IMR-90 (cell line): ENCODE measurements at regions not wholly inside any gene's neighbourhood (a gene's known extent, or its start where the extent isn't known, plus 50 kb on each side); places are given as distances from the start of the nearest gene placed in this dataset.

Experiments used
- CEBPB ChIP-seq: IDR thresholded peaks from 2 replicates; pipeline ENCODE4 v1.6.1; 2012; ENCODE audit warnings: low read depth, low read length, improper control_type of control experiment
- CTCF ChIP-seq: conservative IDR thresholded peaks from 2 replicates; pipeline ENCODE4 v1.5.1; 2012; ENCODE audit warnings: mild to moderate bottlenecking, low read depth, low read length, improper control_type of control experiment
- FOS ChIP-seq: fragments of 150-350 bp; IDR thresholded peaks from 2 replicates; pipeline ENCODE4 v1.6.1; 2016; ENCODE audit warnings: low read depth, low read length
- MAFK ChIP-seq: IDR thresholded peaks from 2 replicates; pipeline ENCODE4 v1.6.1; 2012; ENCODE audit warnings: low read depth, low read length, improper control_type of control experiment
- MXI1 ChIP-seq: IDR thresholded peaks from 2 replicates; pipeline ENCODE4 v1.6.1; 2012; ENCODE audit warnings: low read depth, mild to moderate bottlenecking, low read length, moderate library complexity, borderline replicate concordance
- NFE2L2 ChIP-seq: fragments of 150-350 bp; IDR thresholded peaks from 2 replicates; pipeline ENCODE4 v1.6.1; 2016; ENCODE audit warnings: low read depth, mild to moderate bottlenecking, low read length
- POLR2A ChIP-seq: IDR thresholded peaks from 2 replicates; pipeline ENCODE4 v1.6.1; 2012; ENCODE audit warnings: mild to moderate bottlenecking, low read depth, low read length
- RAD21 ChIP-seq: IDR thresholded peaks from 2 replicates; pipeline ENCODE4 v1.6.1; 2012; ENCODE audit warnings: low read length, improper control_type of control experiment
- RCOR1 ChIP-seq: IDR thresholded peaks from 2 replicates; pipeline ENCODE4 v1.6.1; 2012; ENCODE audit warnings: mild to moderate bottlenecking, low read length, improper control_type of control experiment; ENCODE audit not compliant: insufficient replicate concordance
- RFX5 ChIP-seq: IDR thresholded peaks from 2 replicates; pipeline ENCODE4 v1.8.0; 2012; ENCODE audit warnings: low read depth, mild to moderate bottlenecking, low read length, moderate library complexity
- SMC3 ChIP-seq: fragments of 150-350 bp; IDR thresholded peaks from 2 replicates; pipeline ENCODE4 v1.6.1; 2016; ENCODE audit warnings: low read depth, mild to moderate bottlenecking, antibody characterized with exemption, low read length, moderate library complexity
- TF ChIP-seq, protein P1 (sequence below): fragments of 150-350 bp; IDR thresholded peaks from 2 replicates; pipeline ENCODE4 v1.6.1; 2017; ENCODE audit warnings: mild to moderate bottlenecking, antibody characterized with exemption, low read length, low read depth

DNA sequence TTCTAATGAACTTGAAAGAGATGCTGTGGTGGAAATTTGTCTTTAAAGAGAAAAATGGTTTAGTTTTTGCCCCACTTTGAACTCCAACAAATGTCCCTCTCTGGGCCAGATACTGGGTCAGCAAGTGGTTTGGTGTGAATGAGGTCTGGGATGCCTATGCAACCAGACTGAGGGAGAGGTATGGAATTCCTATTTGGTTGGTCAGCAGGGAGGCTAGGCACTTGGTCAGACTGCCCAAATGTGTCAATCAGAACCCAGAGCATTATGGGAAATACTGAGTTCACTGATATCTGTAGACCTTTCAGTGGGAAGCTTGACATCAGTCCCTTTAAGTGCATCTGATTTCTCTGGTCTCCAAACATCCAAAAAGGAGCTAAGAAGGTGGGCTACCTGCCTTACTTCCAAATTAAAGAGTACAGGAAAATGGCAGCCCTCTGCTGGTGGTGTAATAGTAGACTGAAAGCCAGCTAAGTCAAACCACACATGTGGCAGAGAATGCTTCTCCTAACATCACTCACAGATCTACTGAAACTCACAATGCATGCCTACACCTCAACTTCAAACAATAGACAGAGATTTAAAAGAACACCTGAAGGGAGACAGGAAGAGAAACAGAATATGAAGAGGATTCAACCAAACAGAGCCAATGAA lies 510.1 kb downstream of the PLA2G4A start:
- no peak for TF ChIP-seq MAFK
- TF ChIP-seq RFX5, result no peak
- no peak for TF ChIP-seq CTCF
- no peak for TF ChIP-seq NFE2L2
- TF ChIP-seq RAD21, result no peak
- TF ChIP-seq RCOR1, result no peak
- TF ChIP-seq FOS, result no peak
- no peak for TF ChIP-seq POLR2A
- no peak for TF ChIP-seq CEBPB
- no peak for TF ChIP-seq MXI1
- TF ChIP-seq SMC3, result no peak
- TF ChIP-seq, protein P1, sequence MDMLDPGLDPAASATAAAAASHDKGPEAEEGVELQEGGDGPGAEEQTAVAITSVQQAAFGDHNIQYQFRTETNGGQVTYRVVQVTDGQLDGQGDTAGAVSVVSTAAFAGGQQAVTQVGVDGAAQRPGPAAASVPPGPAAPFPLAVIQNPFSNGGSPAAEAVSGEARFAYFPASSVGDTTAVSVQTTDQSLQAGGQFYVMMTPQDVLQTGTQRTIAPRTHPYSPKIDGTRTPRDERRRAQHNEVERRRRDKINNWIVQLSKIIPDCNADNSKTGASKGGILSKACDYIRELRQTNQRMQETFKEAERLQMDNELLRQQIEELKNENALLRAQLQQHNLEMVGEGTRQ, result no peak
